Trophoblast cell (in vitro differentiated cells and primary cell): ENCODE measurements at regions not wholly inside any gene's neighbourhood (a gene's known extent, or its start where the extent isn't known, plus 50 kb on each side); places are given as distances from the start of the nearest gene placed in this dataset.

Source experiments
- DNase-seq, 2 donors: peaks; one replicate each; pipeline ENCODE4 v3.0.0-alpha.2; 2016
- H2AFZ ChIP-seq: 2 replicates; pipeline ENCODE4 v1.6.1; 2013; ENCODE audit warnings: low read length, moderate library complexity, mild to moderate bottlenecking; ENCODE audit not compliant: insufficient read depth, poor library complexity
- H2AK5ac ChIP-seq: 2 replicates; pipeline ENCODE4 v1.6.1; 2013; ENCODE audit warnings: mild to moderate bottlenecking, low read length
- H2BK120ac ChIP-seq: 2 replicates; pipeline ENCODE4 v1.6.1; 2013; ENCODE audit warnings: low read length, mild to moderate bottlenecking, moderate library complexity; ENCODE audit not compliant: insufficient read depth, poor library complexity
- H2BK12ac ChIP-seq: 2 replicates; pipeline ENCODE4 v1.6.1; 2013; ENCODE audit warnings: mild to moderate bottlenecking, low read length, moderate library complexity
- H2BK5ac ChIP-seq: 2 replicates; pipeline ENCODE4 v1.6.1; 2013; ENCODE audit warnings: low read length, low read depth, moderate library complexity, mild to moderate bottlenecking; ENCODE audit not compliant: poor library complexity
- H3K14ac ChIP-seq: 2 replicates; pipeline ENCODE4 v1.6.1; 2013; ENCODE audit warnings: mild to moderate bottlenecking, low read length
- H3K18ac ChIP-seq: 2 replicates; pipeline ENCODE4 v1.6.1; 2013; ENCODE audit warnings: mild to moderate bottlenecking, low read length
- H3K23ac ChIP-seq: 2 replicates; pipeline ENCODE4 v1.6.1; 2013; ENCODE audit warnings: low read length
- H3K27ac ChIP-seq: 2 replicates; pipeline ENCODE4 v1.5.1; 2013; ENCODE audit warnings: low read depth, mild to moderate bottlenecking, inconsistent platforms, low read length, moderate library complexity
- H3K27me3 ChIP-seq: 2 replicates; pipeline ENCODE4 v1.6.1; 2013; ENCODE audit warnings: inconsistent platforms, mild to moderate bottlenecking, low read length, moderate library complexity; ENCODE audit not compliant: insufficient read depth
- H3K36me3 ChIP-seq, 2 experiments: 1 replicate in 1 of 2; 2 replicates in 1 of 2; pipeline ENCODE4 v1.6.1; 2013; ENCODE audit warnings: low read length in 2 of 2, mild to moderate bottlenecking in 2 of 2, moderate library complexity in 1 of 2; ENCODE audit not compliant: insufficient read depth in 2 of 2, control insufficient read depth in 1 of 2
- H3K4ac ChIP-seq: 2 replicates; pipeline ENCODE4 v1.6.1; 2013; ENCODE audit warnings: low read depth, mild to moderate bottlenecking, low read length, moderate library complexity
- H3K4me1 ChIP-seq, 2 experiments: 1 replicate in 1 of 2; 2 replicates in 1 of 2; pipeline ENCODE4 v1.6.1; 2013; ENCODE audit warnings: low read length in 2 of 2, mild to moderate bottlenecking in 2 of 2, moderate library complexity in 1 of 2; ENCODE audit not compliant: insufficient read depth in 2 of 2, control insufficient read depth in 1 of 2
- H3K4me2 ChIP-seq: 2 replicates; pipeline ENCODE4 v1.6.1; 2013; ENCODE audit warnings: inconsistent platforms, mild to moderate bottlenecking, low read length, moderate library complexity
- H3K4me3 ChIP-seq: 2 replicates; pipeline ENCODE4 v1.5.1; 2013; ENCODE audit warnings: mild to moderate bottlenecking, low read depth, low read length, inconsistent platforms
- H3K79me1 ChIP-seq: one replicate; pipeline ENCODE4 v1.6.1; 2013; ENCODE audit warnings: low read length
- H3K79me2 ChIP-seq: 2 replicates; pipeline ENCODE4 v1.6.1; 2013; ENCODE audit warnings: low read length, mild to moderate bottlenecking; ENCODE audit not compliant: control insufficient read depth, insufficient read depth, poor library complexity
- H3K9ac ChIP-seq: 2 replicates; pipeline ENCODE4 v1.6.1; 2013; ENCODE audit warnings: mild to moderate bottlenecking, low read length
- H3K9me3 ChIP-seq: 2 replicates; pipeline ENCODE4 v1.6.1; 2013; ENCODE audit warnings: low read depth, mild to moderate bottlenecking, control low read depth, inconsistent platforms, low read length; ENCODE audit not compliant: insufficient read depth
- H4K12ac ChIP-seq: 2 replicates; pipeline ENCODE4 v1.6.1; 2013; ENCODE audit warnings: low read depth, mild to moderate bottlenecking, low read length, moderate library complexity
- H4K8ac ChIP-seq: 2 replicates; pipeline ENCODE4 v1.6.1; 2013; ENCODE audit warnings: low read depth, mild to moderate bottlenecking, low read length, moderate library complexity
- H4K91ac ChIP-seq: one replicate; pipeline ENCODE4 v1.6.1; 2013; ENCODE audit warnings: low read depth, mild to moderate bottlenecking, low read length, moderate library complexity
- WGBS: extraction: QIAGEN DNeasy Blood & Tissue Kit; methylation state at CpG from one replicate; pipeline ENCODE4 v1.1.7; 2013; ENCODE audit warnings: missing lambda C conversion rate; ENCODE audit not compliant: insufficient read length, insufficient coverage; ENCODE audit errors: extremely low coverage; 5-methylcytosine and 5-hydroxymethylcytosine counted together

- Histone ChIP-seq H4K8ac (no peak overlapping the region), H2BK5ac (no peak overlapping the region), H3K4me3 (no peak overlapping the region), H3K14ac (no peak overlapping the region), H3K27ac (no peak overlapping the region), H3K9ac (no peak overlapping the region), H3K23ac (no peak overlapping the region), H3K4me2 (no peak overlapping the region), H4K91ac (no peak overlapping the region), H2BK12ac (no peak overlapping the region), H3K4ac (no peak overlapping the region), H3K79me2 (no peaks in the 10 kb centered on the region), H3K79me1 (no peaks in the 10 kb centered on the region), H3K9me3 (peaks cover 5% of the 10 kb centered on the region), H2BK120ac (no peak overlapping the region), H2AFZ (no peak overlapping the region), H3K27me3 (no peaks in the 10 kb centered on the region), H4K12ac (no peak overlapping the region), H2AK5ac (no peak overlapping the region), H3K18ac (no peak overlapping the region), H3K4me1 (no peaks in the 10 kb centered on the region), H3K36me3 (no peaks in the 10 kb centered on the region)
- WGBS = no CpG with 5 or more reads among the region's 1 CpG
- no peak for DNase-seq
These were observed 335.9 kb downstream of the ATP23 start for GRCh38 chr12:58277231-58277630.

GRCh38 chr12:58283553-58283952, 342.2 kb downstream of the ATP23 start:
- Histone ChIP-seq H2AFZ (no peak overlapping the region), H2AK5ac (no peak overlapping the region), H3K4me3 (no peak overlapping the region), H3K23ac (no peak overlapping the region), H3K27me3 (no peaks in the 10 kb centered on the region), H3K27ac (no peak overlapping the region), H3K79me1 (no peaks in the 10 kb centered on the region), H2BK5ac (no peak overlapping the region), H4K12ac (no peak overlapping the region), H3K9me3 (peaks cover 2% of the 10 kb centered on the region), H3K18ac (no peak overlapping the region), H3K14ac (no peak overlapping the region), H2BK120ac (no peak overlapping the region), H2BK12ac (no peak overlapping the region), H4K8ac (no peak overlapping the region), H3K4ac (no peak overlapping the region), H3K4me1 (no peaks in the 10 kb centered on the region), H3K79me2 (no peaks in the 10 kb centered on the region), H4K91ac (no peak overlapping the region), H3K4me2 (no peak overlapping the region), H3K36me3 (no peaks in the 10 kb centered on the region), H3K9ac (no peak overlapping the region)
- no peak for DNase-seq
- no CpG with 5 or more reads among the region's 1 CpG for WGBS

- Histone ChIP-seq H3K4ac (no peak overlapping the region), H3K14ac (no peak overlapping the region), H3K23ac (no peak overlapping the region), H3K79me2 (no peaks in the 10 kb centered on the region), H2BK120ac (no peak overlapping the region), H2AFZ (no peak overlapping the region), H4K12ac (no peak overlapping the region), H3K9me3 (peaks cover 2% of the 10 kb centered on the region), H3K27me3 (no peaks in the 10 kb centered on the region), H4K8ac (no peak overlapping the region), H3K4me2 (no peak overlapping the region), H3K18ac (no peak overlapping the region), H3K9ac (no peak overlapping the region), H4K91ac (no peak overlapping the region), H3K4me1 (no peaks in the 10 kb centered on the region), H3K36me3 (no peaks in the 10 kb centered on the region), H3K27ac (no peak overlapping the region), H2AK5ac (no peak overlapping the region), H2BK5ac (no peak overlapping the region), H3K79me1 (no peaks in the 10 kb centered on the region), H2BK12ac (no peak overlapping the region), H3K4me3 (no peak overlapping the region)
- no peak for DNase-seq
- no CpG with 5 or more reads among the region's 5 CpGs for WGBS
These were observed 344.2 kb downstream of the ATP23 start for GRCh38 chr12:58285551-58285950.

- H4K91ac ChIP-seq = no peak overlapping the region
- H3K27ac ChIP-seq = no peak overlapping the region
- no peak overlapping the region for H4K12ac ChIP-seq
- no peaks in the 10 kb centered on the region for H3K79me2 ChIP-seq
- H3K4me3 ChIP-seq = no peak overlapping the region
- no peak overlapping the region for H2AFZ ChIP-seq
- no peaks in the 10 kb centered on the region for H3K27me3 ChIP-seq
- H3K14ac ChIP-seq = no peak overlapping the region
- H3K9me3 ChIP-seq = peaks cover 1% of the 10 kb centered on the region
- no peak overlapping the region for H2BK5ac ChIP-seq
- H3K18ac ChIP-seq = no peak overlapping the region
- no peak for DNase-seq
- H3K79me1 ChIP-seq = no peaks in the 10 kb centered on the region
- no peak overlapping the region for H2BK120ac ChIP-seq
- no peak overlapping the region for H4K8ac ChIP-seq
- H3K4me1 ChIP-seq = no peaks in the 10 kb centered on the region
- no peak overlapping the region for H2BK12ac ChIP-seq
- no peak overlapping the region for H3K4me2 ChIP-seq
- no peak overlapping the region for H2AK5ac ChIP-seq
- no peak overlapping the region for H3K4ac ChIP-seq
- H3K36me3 ChIP-seq = no peaks in the 10 kb centered on the region
- no peak overlapping the region for H3K23ac ChIP-seq
- H3K9ac ChIP-seq = no peak overlapping the region
These were observed 345.0 kb downstream of the ATP23 start for GRCh38 chr12:58286353-58286752.
